ENCODE measurements at regions not wholly inside any gene's neighbourhood (a gene's known extent, or its start where the extent isn't known, plus 50 kb on each side); places are given as distances from the start of the nearest gene placed in this dataset.

DNA sequence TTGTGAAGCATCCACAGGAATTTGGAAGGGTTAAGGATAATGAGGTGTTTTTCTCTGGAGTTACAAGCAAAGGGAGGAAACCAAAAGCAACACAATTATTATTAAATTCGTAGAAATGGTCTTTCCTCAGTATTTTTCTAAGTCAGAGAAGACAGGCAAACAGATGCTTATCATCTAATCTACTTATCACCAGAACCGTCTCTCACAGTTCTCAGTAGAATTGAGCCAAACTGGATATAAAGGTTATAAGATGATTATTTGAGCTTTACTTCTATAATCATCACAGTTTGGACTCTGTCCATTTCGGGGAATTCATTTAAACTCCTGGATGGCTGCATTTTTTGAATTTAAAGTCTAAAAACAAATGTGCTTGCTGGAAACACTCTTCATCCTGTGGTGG is 245.0 kb downstream of the KCNJ2 start:
- no peaks in the 10 kb centered on the region for H3K4me1 ChIP-seq (ENCODE audit: control insufficient read depth in 4 of 4, insufficient read depth in 4 of 4, low read length in 3 of 4)
- no peak overlapping the region for H3K27ac ChIP-seq (ENCODE audit: low read depth in 1 of 2, low read length in 2 of 2)
- H3K9ac ChIP-seq (ENCODE audit: low read depth in 1 of 2, low read length in 2 of 2), result no peak overlapping the region
- no peaks in the 10 kb centered on the region for H3K27me3 ChIP-seq (ENCODE audit: control insufficient read depth in 4 of 4, insufficient read depth in 4 of 4, low read length in 3 of 4)
- no peak for DNase-seq (ENCODE audit: low spot score)
- H3K4me3 ChIP-seq (ENCODE audit: low read depth in 1 of 3, low read length in 3 of 3), result no peak overlapping the region
- 45% methylated on average over 3 of the region's 3 CpGs for WGBS
- H3K9me3 ChIP-seq (ENCODE audit: control insufficient read depth in 4 of 4, low read length in 3 of 4), result no peaks in the 10 kb centered on the region
- TF ChIP-seq, protein P1, sequence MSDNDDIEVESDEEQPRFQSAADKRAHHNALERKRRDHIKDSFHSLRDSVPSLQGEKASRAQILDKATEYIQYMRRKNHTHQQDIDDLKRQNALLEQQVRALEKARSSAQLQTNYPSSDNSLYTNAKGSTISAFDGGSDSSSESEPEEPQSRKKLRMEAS (IDR thresholded peaks at IDR 0.05), result no peak
- TF ChIP-seq TAF1 (conservative IDR thresholded peaks at IDR 0.05), result no peak
- TF ChIP-seq FOXA2 (IDR thresholded peaks at IDR 0.05), result no peak
- TF ChIP-seq HNF4A (conservative IDR thresholded peaks at IDR 0.05), result no peak
- no peak for TF ChIP-seq EGR1 (IDR thresholded peaks at IDR 0.05; ENCODE audit: low read depth in 2 of 2)
- no peak for TF ChIP-seq JUND (IDR thresholded peaks at IDR 0.05)
- no peak for TF ChIP-seq ATF3 (IDR thresholded peaks at IDR 0.05)
- TF ChIP-seq NR2F2 (IDR thresholded peaks at IDR 0.05), result no peak
- TF ChIP-seq RXRA (IDR thresholded peaks at IDR 0.05), result no peak
- TF ChIP-seq YY1 (IDR thresholded peaks at IDR 0.05), result no peak
- no peaks in the 10 kb centered on the region for H3K36me3 ChIP-seq (ENCODE audit: control insufficient read depth in 4 of 4, insufficient read depth in 3 of 4, low read depth in 1 of 4, low read length in 3 of 4)

DNA sequence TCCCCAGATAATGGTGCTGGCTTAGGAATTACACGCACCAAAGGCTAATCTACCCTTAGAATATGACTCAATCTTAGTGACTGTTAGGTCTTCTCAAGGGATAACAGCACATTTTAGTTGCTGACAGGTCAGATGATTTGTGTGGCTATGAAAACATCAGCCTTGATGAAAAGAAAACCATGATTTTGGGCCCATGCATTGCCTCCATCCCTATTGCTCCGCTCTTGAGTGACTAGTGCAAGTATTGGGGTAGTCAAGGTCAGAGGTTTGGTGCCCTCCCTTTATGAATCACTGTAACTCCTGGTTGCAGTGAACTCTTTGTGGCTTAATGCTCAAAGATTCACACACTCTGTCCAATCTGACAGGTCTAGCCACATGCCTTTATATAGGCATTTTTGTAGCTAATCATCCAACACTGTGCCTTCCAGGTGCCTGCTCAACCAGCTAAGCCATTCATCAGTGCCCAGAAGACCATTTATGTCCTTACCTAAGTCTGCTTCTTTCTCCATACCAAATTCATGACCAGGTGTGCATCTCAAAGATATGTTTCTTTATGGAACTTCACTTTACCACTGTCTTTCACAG is 251.6 kb downstream of the KCNJ2 start:
- H3K27ac ChIP-seq (ENCODE audit: low read depth in 1 of 2, low read length in 2 of 2), result no peak overlapping the region
- no peak overlapping the region for H3K4me3 ChIP-seq (ENCODE audit: low read depth in 1 of 3, low read length in 3 of 3)
- peaks cover 0 to 7% (median 0%) of the 10 kb centered on the region in 4 donors for H3K27me3 ChIP-seq (ENCODE audit: control insufficient read depth in 4 of 4, insufficient read depth in 4 of 4, low read length in 3 of 4)
- H3K4me1 ChIP-seq (ENCODE audit: control insufficient read depth in 4 of 4, insufficient read depth in 4 of 4, low read length in 3 of 4), result no peaks in the 10 kb centered on the region
- no peak overlapping the region for H3K9ac ChIP-seq (ENCODE audit: low read depth in 1 of 2, low read length in 2 of 2)
- no peak for TF ChIP-seq SP1 (IDR thresholded peaks at IDR 0.05)
- no peak for TF ChIP-seq FOXA2 (IDR thresholded peaks at IDR 0.05)
- TF ChIP-seq, protein P2, sequence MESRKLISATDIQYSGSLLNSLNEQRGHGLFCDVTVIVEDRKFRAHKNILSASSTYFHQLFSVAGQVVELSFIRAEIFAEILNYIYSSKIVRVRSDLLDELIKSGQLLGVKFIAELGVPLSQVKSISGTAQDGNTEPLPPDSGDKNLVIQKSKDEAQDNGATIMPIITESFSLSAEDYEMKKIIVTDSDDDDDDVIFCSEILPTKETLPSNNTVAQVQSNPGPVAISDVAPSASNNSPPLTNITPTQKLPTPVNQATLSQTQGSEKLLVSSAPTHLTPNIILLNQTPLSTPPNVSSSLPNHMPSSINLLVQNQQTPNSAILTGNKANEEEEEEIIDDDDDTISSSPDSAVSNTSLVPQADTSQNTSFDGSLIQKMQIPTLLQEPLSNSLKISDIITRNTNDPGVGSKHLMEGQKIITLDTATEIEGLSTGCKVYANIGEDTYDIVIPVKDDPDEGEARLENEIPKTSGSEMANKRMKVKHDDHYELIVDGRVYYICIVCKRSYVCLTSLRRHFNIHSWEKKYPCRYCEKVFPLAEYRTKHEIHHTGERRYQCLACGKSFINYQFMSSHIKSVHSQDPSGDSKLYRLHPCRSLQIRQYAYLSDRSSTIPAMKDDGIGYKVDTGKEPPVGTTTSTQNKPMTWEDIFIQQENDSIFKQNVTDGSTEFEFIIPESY (IDR thresholded peaks at IDR 0.05), result no peak
- no peak for TF ChIP-seq HNF4A (conservative IDR thresholded peaks at IDR 0.05)
- no peak for TF ChIP-seq ATF3 (IDR thresholded peaks at IDR 0.05)
- TF ChIP-seq YY1 (IDR thresholded peaks at IDR 0.05), result no peak
- no peak for TF ChIP-seq NR2F2 (IDR thresholded peaks at IDR 0.05)
- TF ChIP-seq, protein P3, sequence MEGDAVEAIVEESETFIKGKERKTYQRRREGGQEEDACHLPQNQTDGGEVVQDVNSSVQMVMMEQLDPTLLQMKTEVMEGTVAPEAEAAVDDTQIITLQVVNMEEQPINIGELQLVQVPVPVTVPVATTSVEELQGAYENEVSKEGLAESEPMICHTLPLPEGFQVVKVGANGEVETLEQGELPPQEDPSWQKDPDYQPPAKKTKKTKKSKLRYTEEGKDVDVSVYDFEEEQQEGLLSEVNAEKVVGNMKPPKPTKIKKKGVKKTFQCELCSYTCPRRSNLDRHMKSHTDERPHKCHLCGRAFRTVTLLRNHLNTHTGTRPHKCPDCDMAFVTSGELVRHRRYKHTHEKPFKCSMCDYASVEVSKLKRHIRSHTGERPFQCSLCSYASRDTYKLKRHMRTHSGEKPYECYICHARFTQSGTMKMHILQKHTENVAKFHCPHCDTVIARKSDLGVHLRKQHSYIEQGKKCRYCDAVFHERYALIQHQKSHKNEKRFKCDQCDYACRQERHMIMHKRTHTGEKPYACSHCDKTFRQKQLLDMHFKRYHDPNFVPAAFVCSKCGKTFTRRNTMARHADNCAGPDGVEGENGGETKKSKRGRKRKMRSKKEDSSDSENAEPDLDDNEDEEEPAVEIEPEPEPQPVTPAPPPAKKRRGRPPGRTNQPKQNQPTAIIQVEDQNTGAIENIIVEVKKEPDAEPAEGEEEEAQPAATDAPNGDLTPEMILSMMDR (IDR thresholded peaks at IDR 0.05; ENCODE audit: low read depth, low read length, missing input control), result no peak
- TF ChIP-seq, protein P4, sequence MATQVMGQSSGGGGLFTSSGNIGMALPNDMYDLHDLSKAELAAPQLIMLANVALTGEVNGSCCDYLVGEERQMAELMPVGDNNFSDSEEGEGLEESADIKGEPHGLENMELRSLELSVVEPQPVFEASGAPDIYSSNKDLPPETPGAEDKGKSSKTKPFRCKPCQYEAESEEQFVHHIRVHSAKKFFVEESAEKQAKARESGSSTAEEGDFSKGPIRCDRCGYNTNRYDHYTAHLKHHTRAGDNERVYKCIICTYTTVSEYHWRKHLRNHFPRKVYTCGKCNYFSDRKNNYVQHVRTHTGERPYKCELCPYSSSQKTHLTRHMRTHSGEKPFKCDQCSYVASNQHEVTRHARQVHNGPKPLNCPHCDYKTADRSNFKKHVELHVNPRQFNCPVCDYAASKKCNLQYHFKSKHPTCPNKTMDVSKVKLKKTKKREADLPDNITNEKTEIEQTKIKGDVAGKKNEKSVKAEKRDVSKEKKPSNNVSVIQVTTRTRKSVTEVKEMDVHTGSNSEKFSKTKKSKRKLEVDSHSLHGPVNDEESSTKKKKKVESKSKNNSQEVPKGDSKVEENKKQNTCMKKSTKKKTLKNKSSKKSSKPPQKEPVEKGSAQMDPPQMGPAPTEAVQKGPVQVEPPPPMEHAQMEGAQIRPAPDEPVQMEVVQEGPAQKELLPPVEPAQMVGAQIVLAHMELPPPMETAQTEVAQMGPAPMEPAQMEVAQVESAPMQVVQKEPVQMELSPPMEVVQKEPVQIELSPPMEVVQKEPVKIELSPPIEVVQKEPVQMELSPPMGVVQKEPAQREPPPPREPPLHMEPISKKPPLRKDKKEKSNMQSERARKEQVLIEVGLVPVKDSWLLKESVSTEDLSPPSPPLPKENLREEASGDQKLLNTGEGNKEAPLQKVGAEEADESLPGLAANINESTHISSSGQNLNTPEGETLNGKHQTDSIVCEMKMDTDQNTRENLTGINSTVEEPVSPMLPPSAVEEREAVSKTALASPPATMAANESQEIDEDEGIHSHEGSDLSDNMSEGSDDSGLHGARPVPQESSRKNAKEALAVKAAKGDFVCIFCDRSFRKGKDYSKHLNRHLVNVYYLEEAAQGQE (IDR thresholded peaks at IDR 0.05), result no peak
- TF ChIP-seq GABPA (IDR thresholded peaks at IDR 0.05 in 1 of 2, conservative IDR thresholded peaks at IDR 0.05 in 1 of 2), result no peak
- TF ChIP-seq JUND (IDR thresholded peaks at IDR 0.05), result no peak
- TF ChIP-seq FOXA1 (IDR thresholded peaks at IDR 0.05), result no peak
- TF ChIP-seq HNF4G (IDR thresholded peaks at IDR 0.05), result no peak
- no peak for TF ChIP-seq TAF1 (conservative IDR thresholded peaks at IDR 0.05)
- TF ChIP-seq RAD21 (IDR thresholded peaks at IDR 0.05), result no peak
- TF ChIP-seq, protein P1 (IDR thresholded peaks at IDR 0.05), result no peak
- no peaks in the 10 kb centered on the region for H3K36me3 ChIP-seq (ENCODE audit: control insufficient read depth in 4 of 4, insufficient read depth in 3 of 4, low read depth in 1 of 4, low read length in 3 of 4)
- DNase-seq (ENCODE audit: low spot score), result no peak
- 82% methylated on average over 2 of the region's 2 CpGs for WGBS
- no peaks in the 10 kb centered on the region for H3K9me3 ChIP-seq (ENCODE audit: control insufficient read depth in 4 of 4, low read length in 3 of 4)

Data from liver (tissue), 8 donors.